ENCODE measurements at regions not wholly inside any gene's neighbourhood (a gene's known extent, or its start where the extent isn't known, plus 50 kb on each side); places are given as distances from the start of the nearest gene placed in this dataset.
A peak's percentile ranks its signal among the peaks of the same experiment; 100 is the strongest.

DNA sequence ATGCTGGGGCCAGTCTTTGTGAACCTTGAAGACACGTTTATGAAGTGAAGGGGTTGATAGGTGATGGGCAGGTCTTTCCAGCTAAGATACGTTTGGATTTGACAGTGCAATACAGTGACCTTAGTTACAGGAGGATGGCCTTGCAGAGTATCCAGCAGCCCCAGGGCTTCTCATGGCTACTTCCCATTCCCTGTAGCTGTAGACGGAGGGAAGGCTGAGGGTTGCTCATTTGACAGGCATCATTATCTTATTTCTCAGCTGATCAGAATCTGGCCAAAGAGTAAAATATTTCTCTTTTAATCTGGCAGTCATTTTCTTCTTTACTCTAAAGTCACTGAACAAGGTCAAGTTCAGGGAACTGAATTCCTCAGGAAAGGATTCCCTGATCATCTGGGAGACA, 85.1 kb upstream of the RMDN2 start:
- DNase-seq = no peak

DNA sequence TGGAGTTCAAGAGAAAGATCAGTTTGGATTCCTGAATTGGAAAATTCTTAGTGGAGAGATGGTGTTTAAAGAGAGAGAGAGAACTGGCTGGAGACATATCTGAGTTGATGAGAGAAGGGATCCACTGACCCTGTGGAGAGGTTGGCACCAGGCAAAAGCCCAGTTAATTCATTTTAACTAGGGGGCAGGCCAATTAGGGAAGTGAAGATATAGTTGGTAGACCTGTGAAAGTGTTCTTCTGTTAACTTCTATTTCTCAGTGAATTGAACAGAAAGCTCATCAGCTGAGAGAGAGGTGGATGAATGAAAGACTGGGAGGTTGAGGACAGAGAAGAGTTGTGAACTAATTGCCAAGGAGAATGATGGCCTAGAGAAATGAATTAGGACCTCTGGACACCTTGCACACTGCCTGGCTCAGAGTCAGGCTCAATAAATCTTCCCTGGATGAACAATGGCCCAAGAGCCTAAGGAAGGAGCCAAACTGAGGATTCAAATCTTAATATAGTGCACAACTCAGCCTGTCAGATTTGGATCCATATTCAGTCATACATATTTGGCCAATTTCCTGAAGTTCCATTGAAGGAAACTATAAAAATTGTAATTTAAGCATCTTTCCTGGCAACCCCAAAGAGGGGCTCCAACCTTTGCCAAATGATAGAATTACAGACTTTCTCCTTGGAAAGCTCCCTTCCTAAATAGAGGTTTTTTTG, 82.2 kb upstream of the RMDN2 start:
- DNase-seq = no peak

DNA sequence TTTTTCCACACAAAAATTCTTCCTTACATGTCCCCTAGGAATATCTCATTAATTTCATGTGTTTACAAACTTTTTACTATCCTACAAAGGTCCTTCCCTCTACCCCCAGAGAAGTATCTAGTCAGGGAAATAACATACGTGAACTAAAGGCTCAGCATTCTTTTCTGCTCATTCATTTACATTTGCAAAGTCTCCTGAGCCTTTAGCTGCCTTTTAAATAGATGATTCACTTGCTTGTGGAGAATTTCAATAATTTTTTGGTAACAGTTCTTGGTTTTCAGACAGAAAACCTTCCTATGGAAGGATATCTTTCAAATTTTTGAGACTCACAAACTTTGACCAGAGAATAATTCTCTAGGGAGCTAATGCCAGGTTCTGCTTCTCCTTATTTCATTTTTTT, 81.5 kb upstream of the RMDN2 start:
- no peak for DNase-seq

DNA sequence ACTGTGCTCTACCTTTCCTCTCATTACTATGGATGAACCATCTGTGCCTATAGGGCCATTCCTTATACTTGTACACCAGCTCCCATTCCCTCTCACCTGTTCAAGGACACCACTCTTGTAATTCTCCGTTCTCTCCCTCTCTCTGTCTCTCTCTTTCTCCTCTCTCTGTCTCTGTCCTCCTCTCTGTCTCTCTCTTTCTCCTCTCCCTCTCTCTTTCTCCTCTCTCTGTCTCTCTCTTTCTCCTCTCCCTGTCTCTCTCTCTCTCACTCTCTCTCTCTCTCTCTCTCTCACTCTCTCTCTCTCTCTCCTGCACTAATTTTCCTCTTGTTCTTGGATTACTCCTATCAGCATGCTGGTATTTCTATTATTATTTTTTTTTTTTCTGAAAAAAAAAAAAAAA, 78.9 kb upstream of the RMDN2 start:
- no peak for DNase-seq

DNA sequence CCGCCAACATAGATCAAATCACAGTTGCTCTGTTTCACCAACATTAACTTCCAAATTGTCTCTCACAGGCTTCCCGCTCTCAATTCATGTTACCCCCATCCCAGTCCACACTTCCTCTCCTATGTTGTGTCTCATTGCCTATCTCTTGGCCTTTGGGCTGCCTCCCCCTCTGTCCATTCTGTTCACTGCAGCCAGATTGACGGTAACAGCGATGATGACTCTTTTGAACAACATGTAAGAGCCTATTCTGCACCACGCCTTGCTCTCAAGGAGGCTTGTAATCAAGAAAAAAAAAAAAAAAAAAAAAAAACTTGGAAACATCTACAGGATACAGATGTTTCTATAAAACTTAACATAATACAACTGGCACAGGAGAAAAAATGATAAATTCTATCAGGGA, 77.3 kb upstream of the RMDN2 start:
- DNase-seq = no peak

DNA sequence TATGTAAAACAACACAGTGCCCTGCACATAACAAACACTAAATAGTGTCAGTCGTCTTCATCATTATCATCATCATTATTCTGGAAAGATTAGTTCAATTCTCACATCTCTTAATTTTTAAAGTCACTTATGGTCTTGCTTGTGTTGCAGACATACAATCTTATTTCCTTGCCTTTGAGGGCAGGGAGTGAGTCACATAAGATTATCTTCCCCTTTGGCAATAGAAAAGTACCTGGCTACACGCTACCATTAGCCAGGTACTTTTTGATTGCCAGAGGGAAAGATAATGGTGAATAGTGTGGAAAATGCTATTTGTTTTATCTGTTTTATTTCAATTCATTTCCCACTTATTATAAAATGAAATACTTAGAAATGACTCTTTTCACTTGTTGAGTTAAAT, 76.6 kb upstream of the RMDN2 start:
- no peak for DNase-seq

DNA sequence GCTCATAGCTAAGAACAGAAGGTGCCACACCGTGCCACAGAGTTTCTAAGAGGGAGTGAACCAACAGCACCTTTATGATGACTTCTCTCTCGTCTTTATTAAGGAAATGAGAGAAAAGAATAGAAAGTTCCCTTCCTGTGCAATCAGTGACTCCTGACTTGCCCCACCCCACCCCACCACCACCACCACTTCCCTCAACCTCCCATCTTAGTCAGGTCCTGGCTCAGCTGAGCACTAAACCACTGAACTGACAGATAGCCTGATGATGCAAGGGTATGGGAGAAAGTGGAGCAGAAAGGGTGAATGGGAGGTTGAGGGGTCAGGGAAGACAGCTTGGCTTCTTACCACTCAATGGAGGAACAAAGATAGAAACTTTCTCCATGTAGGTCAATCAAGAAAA, 75.2 kb upstream of the RMDN2 start:
- no peak for DNase-seq

DNA sequence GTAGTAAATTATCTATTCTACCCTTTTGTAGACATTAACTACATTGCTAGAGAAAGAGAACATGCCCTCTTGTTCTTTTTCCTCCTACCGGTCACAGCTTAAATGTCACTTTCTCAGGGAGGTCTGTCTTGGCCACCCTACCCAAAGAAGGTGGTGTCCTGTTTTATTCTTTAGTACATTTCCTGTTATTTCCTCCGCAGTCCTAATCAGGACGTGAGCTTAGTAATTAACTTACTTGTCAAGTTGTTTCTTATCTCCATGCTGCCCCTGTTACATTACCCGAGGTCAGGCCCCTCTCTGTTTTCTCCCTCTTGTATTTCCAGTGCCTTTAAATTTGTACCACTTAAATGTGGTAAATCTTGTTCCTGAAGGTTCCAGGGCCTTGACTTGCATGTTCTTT, 73.7 kb upstream of the RMDN2 start:
- DNase-seq = no peak

DNA sequence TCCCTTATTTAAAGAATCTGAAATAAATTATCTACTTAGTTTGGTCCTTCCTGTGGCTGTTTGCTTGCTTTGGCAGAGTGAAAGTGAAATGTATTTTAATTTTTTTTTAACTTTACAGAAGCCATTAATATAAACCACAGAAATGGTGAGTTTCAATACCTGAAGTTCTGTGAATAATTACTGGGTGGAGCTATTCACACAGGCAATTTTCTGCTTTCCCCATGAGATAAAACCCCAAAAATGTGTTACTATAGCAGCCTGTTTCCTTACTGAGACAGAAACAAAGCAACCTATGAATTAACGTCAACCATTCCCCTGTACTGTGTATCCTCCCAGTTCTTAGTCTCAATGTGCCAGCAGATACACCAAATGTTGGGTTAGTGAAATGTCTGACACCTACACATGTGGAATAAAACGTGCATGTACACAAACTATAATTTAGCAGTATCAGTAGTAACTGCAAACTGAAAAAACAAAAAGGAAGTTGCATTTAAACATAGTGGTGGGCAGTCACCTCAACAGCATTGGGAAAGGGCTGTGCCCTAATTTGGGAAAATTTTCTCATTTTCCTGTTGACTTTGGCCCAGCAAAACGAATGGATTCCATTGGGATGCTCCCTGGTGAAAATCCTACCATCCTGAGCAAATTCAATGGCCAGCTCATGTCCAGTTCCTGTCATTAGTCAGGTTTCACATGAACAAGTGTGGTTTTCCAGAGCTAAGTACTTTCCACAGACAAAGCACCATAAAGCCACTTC, 73.1 kb upstream of the RMDN2 start:
- no peak for DNase-seq

DNA sequence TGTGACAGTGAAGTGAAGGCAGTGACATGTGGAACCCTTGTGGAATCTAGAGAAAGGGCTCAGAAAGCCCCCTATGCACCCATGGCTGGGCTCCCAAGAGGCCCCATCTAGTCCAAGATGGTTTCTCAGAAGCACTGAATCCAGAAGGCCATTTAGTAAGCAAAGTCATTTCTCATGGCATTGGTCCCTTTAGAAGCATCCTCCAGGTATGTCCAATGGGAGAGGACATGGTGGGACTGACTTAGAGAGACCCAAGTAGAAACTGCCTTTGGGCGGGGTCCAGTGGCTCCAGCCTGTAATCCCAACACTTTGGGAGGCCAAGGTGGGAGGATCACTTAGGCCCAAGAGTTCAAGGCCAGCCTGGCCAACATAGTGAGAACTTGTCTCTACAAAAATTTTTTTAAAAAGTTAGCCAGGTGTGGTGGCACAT, 72.5 kb upstream of the RMDN2 start:
- DNase-seq = no peak

DNA sequence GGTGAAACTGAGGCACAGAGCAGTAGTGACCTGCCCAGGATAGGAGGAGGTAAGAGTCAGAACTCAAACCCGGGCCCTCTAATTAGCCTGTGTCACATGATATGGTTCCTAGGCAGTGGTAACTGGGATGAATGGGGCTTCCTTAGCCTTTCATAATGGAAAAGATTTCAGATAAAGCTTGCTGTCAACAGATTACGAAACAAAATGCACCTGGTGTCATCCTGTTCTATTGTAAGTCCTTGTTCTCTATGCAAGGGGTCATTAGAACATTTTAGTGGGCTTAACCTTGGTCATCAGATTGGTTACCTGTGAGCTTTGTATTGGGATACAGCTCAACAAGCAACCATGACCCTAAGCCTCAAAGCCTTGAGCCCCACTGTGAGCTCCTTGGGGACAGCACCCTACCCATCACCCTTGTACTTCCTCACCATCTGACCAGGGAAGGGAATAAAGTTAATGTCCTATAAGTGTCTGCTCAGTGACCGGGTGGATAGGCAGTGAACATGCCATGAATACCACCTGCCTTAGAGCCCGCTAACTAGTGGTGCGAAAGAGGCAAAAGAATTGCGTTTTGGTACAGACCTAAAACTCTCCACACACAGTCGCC, 70.3 kb upstream of the RMDN2 start:
- no peak for DNase-seq

DNA sequence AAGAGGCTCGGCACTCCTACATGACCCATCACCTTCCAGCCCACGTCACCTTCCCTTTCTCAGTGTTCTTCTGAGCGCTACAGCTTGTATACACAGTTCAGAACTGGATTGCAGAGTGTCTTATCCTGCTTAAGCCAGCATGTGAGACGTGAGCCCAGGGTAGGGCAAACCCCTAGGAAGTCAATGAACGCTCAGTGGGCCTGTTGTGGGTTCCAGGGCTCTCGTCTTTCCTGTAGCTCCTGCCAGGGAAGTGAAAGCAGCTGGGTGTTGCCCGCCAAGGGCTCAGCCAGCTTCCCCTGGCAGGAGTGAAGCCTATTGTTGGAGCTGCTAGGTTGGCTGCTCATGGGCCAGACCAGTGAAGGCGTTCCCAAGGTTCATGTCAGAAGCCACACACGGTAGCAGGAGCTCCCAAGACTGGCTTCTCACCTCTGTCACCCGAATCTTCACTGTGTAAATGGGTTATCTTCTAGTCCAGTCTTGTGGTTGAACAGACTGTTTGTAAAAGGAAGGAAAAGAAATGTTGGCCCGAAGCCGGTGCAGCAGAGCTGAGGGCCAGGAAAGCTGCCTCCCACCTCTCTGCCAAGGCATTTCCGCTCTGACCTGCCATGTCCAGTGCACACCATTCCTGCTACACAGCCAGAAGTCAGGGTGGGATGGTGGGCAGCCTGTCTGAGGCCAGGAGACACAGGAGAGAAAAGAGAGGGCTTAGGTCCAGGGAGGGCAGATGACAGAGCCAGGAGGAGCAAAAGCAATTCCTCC, 69.6 kb upstream of the RMDN2 start:
- peak; percentile 59 for DNase-seq

DNA sequence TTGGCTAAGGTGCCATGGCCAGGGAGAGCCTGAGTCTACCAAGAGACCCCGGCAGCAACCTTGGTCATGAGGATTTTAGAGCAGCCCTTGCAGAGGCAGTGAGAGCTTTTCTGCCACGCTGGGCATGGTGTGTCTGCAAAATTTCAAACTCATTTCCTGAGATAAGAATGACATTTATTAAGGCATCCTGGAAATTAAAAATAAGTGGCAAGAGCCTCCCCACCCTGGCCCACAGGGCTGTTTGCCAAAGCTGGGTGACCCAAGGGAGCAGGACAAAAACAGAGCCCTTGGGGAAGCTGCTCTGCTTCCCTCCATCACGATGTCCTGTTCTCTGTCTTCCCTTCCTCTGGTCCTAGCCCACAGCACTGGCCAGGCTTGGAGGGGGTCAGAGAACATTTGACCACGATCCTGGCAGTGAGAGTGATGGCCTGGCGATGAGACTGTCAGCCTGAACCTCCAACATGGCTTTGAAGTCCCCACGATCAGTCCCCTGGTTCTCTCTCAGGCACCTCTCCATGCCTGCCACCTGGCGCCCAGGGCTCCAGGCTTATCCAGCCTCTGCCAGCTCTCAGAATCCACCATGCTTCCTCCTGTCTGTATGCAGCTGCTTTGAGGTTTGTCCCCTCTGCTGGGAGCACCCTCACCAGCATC, 68.9 kb upstream of the RMDN2 start:
- no peak for DNase-seq

DNA sequence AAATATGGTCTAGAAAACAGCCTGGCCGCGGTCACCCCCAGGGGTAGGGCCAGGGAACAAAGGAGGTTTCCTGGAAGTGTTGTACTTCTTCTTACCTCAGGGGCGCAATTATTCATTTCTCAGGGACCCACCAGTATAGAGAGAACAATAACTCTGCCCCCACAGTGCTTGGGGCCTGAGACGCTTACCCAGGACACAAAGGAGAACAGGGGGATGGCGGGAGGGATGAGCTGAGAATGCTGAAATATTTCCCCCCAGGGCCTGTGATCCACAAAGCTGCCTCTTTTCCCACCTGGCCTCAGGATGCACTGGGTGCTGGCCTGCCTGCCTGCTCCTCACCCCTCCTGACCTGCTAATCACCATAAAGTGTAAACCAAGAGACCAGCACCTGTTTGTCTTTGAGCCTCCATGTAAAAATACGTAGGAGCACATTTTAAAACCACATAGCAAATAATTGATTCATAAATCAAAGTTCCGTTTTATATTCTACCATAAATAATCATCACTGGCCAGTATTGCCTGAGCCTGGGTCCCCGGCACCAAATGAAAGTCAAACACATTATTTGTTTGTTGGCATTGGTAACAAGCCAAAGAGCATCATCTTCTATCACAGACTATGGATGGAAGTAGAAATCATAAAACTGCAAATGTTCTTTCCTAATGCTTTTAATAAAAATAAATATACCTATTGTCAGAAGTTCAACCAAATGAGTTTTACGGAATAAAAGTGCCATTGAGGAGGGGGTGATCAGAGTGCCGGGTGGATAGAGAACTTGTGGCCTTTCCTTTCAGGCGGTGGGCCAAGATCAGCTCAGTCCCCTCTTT, 67.3 kb upstream of the RMDN2 start:
- no peak for DNase-seq

DNA sequence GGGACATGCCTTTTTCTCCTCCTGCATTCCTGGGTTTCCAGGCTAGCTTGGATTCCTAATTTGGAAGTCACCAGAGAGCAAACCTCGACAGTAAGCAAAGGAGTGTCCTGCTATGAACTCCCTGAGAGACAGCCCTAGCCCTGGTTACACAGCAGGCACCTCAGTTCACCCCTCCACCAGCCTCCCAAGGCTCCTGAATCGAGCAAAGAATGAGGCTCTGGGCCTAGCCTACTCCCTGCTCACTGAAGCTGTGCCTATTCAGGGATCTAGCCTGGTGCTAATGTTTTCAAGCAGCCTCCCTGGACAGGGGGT, 66.7 kb upstream of the RMDN2 start:
- DNase-seq = no peak

DNA sequence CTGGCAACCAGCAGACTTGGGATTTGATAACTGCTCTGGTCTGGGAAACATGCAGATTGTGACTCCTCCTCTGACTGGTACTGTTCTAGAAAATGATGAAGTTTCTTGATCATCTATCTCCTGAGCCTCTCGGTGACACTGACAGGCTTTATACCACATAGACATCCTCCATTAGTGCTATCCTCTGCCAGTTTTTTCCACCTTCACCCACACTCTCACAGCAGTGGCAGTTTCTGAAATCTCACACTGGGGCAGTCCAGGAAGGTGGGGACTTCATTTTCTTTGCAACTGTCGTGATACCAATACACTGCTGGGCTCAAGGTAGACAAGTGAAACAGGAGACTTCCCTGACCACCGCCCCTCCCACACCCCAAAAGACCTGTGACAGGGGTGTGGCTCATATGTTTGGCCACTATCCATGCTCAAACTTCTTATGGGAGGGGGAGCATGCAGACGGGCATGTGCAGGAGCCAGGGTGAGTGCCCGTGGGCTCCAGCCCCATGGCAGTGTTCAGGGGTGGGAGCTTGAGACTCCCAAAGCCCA, 66.3 kb upstream of the RMDN2 start:
- no peak for DNase-seq

DNA sequence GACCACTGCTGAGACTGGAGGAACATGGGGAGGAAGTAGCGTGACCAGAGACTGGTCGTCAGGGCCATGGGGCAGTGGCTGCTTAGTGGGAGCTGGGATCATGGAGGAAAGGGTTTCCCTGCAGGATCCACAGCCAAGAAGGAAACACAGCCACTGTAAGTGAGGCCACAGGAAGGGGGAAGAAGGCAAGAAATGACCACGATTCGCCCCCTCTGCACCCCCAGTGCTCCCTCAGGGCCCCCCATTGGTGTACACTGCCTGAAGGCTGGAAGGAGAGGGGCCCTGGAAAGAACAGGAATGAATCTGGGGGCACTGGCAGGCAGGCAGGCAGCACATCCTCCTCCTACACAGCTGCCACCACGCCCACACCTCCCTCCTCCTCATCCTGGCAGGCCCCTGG, 62.5 kb upstream of the RMDN2 start:
- no peak for DNase-seq

DNA sequence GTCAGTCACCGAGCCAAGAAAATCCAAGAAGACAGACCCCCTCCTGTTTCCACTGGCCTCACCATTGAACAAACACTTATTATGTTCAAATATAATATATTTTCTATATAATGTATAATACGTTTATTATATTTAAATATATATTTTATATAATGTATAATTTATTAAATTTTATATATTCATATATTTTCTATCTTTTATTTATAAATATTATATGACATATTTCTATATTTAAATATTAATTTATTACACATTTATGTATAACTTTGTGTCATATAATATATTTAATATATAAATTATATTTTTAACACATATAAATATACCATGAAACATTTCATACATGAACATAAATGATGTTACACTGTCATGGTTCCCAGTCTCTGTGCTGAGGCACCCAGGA, 60.9 kb upstream of the RMDN2 start:
- no peak for DNase-seq

DNA sequence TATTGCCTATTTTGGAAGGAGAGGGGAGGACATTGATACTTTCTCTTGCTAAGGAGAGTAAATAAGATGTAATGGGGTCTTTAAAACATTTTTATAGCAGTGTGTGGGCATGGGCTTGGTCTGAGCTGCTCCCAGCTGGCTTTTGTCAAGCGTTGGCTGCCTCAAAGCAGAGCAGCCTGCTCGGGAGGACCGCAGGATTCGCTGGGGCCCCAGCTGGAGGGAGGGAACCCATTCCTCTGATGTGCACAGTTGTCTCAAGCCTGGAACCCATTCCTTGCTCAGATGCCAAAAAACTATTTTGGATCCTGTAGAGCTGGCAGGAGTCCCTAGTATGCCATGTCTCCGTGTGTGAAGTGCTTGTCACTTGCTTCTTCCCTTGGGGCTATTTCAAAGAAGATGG, 59.4 kb upstream of the RMDN2 start:
- DNase-seq = no peak

DNA sequence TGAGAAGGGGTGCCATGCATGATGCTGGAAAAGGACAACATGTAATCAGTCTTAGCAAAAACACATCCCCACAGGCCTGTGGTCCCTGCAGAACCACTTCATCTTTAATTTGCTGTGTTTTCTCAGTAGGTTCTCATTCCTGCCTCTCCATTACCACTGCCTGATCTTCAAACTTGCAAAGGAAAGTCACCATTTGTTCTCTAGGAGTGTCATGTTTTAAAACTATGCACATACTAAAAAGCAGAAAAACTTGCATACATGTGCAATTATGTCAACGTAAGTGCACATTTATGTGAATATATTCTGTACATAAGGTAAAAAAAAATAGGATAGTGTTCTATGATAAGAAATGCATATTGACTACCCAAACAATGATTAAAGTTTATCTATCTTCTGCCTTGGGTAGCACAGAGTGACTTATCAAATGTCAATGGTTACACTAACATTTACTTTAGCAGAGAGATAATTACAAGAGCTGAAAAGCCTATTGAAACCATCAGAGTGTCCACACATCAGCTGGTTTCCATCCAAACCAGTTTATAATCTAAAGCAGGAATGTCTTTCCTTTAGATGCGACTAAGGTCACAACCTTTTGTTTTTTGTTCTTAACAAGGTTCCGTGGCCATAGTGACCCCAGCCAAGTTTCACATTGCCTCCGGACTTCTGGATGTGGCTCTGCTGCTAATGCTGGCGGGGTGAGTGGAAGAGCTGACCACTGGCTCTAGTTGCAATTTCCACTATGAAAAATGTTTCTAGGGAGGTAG, 58.7 kb upstream of the RMDN2 start:
- DNase-seq = no peak

DNA sequence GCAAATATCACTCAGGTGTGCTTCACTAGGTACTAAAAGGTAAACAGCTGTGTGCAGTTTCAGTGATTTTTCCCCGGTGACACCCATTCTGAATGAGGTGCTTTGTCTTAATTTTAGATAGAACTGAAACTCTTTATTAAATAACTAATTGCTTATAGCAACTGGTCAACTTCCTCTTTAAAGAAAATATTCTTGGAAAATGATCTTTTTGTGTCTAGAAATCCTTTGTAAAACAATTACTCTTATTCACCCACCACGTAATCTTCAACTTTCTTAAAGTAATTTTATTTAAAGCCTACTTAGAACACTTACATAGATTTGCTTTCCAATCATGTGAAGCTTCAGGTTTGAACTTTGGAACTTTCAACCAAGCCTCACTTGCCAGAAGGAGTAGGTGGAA, 57.9 kb upstream of the RMDN2 start:
- no peak for DNase-seq
